Stimulated activated naive B cell treated with anti-CD40 and anti-IgM and Interleukin-4, amounts not matched to agents 10 μg/mL and 1 μg/mL and 100 μg/mL, for 72 hours (primary cell): ENCODE measurements at regions not wholly inside any gene's neighbourhood (a gene's known extent, or its start where the extent isn't known, plus 50 kb on each side); places are given as distances from the start of the nearest gene placed in this dataset.

Experiments
- ATAC-seq, 2 donors: fragments of 150-1000 bp; cut with Tn5 transposase; replicated peaks; 2 replicates each; pipeline ENCODE4 v1.10.0; 2021; ENCODE audit warnings: moderate library complexity in 1 of 2
- DNase-seq: peaks from one replicate; pipeline ENCODE4 v3.0.0; 2021
- H3K27ac Mint-ChIP-seq: one replicate; pipeline ENCODE4 v1.8.0; 2022; ENCODE audit warnings: mild to moderate bottlenecking, mixed read lengths
- H3K27me3 Mint-ChIP-seq, 2 donors: one replicate each; pipeline ENCODE4 v1.8.0; 2022; ENCODE audit warnings: mixed read lengths in 2 of 2
- H3K36me3 Mint-ChIP-seq, 2 donors: one replicate each; pipeline ENCODE4 v1.8.0; 2022; ENCODE audit warnings: mixed read lengths in 2 of 2, mild to moderate bottlenecking in 1 of 2
- H3K4me1 Mint-ChIP-seq, 2 donors: one replicate each; pipeline ENCODE4 v1.8.0; 2022; ENCODE audit warnings: mixed read lengths in 2 of 2, mild to moderate bottlenecking in 1 of 2
- H3K4me3 Mint-ChIP-seq, 2 donors: one replicate each; pipeline ENCODE4 v1.8.0; 2022; ENCODE audit warnings: mild to moderate bottlenecking in 2 of 2, mixed read lengths in 2 of 2, moderate library complexity in 1 of 2
- H3K9me3 Mint-ChIP-seq, 2 donors: one replicate each; pipeline ENCODE4 v1.8.0; 2022; ENCODE audit warnings: mixed read lengths in 2 of 2, mild to moderate bottlenecking in 1 of 2

DNA sequence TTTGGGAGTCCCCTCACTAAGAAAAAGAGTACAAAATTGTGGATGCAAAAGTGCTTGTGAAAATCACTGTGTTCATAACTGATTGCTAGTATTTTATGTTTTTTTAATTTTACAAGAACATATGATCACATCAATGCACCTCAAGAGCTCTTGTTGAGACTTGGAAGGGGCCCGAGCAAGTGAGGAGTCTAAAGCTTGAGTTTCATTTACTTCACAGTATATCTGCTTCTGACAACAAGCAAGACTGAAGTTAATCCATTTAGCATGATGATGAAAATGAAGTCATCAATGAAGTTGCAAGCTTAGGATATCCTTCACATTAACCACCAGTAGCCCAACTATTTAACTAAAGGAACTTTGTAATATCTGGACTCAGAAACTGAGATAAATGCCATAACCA is 182.5 kb upstream of the DIO2 start:
- DNase-seq (no peak), ATAC-seq (no peak)
- H3K4me3 Mint-ChIP-seq, result no peak overlapping the region
- no peaks in the 10 kb centered on the region for H3K36me3 Mint-ChIP-seq
- no peak overlapping the region for H3K27ac Mint-ChIP-seq
- H3K9me3 Mint-ChIP-seq, result peaks cover 7 to 11% of the 10 kb centered on the region in 2 donors
- no peaks in the 10 kb centered on the region for H3K4me1 Mint-ChIP-seq
- H3K27me3 Mint-ChIP-seq, result no peaks in the 10 kb centered on the region

DNA sequence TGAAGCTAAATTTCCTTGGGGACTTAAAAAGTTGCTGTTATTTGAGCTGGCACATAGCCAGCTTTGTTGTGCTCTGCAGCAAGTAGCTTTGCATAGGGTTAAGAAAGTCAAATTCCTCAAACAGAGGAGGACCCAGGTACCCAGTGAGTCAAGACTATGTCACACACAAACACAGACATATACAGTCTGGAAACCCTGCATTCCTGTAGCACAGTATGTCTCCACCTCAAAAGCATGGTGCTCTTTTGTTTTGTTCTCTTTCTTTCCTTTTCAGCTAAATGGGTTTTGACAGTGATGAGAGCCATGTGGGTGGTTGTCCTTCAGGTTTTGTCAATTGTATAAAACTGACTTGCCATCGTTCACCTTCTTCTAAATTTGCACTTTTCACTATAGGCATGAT is 179.6 kb upstream of the DIO2 start:
- ATAC-seq (no peak), DNase-seq (no peak)

DNA sequence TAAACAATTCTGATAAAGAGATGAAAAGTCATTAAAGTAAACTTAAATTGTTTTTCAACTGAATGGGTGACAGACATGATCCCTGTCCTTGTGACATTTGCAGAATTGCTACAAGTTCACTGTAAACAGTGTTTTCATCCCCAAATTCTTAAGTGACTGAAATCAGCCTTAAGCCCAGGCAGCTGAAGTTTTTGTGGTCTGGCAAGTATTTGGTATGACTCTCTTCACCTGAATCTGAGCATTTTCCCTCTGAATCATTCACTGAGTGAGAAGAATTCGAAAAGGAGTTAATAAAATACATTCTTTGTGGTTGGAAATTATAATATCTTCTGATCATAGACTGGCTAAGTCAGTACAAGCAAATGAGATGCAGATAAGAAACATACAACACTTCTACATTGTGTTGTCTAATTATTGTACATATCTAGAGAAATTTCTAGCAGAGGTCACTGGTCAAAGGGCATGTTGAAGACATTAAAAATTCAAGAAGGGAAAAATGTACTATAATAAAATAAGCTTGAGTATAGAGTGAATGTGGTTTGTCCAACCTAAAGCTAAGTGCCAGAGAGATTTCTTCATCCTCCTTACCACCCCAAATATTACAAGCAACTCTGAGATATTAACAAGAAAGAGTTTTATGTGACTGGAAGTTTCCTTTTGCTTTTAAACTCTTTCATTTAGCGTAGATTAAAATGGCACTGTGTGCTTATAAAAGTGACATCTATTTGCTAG is 177.8 kb upstream of the DIO2 start:
- Mint-ChIP-seq H3K27ac (no peak overlapping the region), H3K9me3 (no peaks in the 10 kb centered on the region), H3K27me3 (no peaks in the 10 kb centered on the region), H3K36me3 (no peaks in the 10 kb centered on the region), H3K4me3 (no peak overlapping the region), H3K4me1 (no peaks in the 10 kb centered on the region)
- no peak for ATAC-seq
- no peak for DNase-seq

More for the DNA sequence above, 179.6 kb upstream of the DIO2 start:
- H3K27ac Mint-ChIP-seq, result no peak overlapping the region
- H3K4me1 Mint-ChIP-seq, result no peaks in the 10 kb centered on the region
- peaks cover 3 to 4% of the 10 kb centered on the region in 2 donors for H3K9me3 Mint-ChIP-seq
- H3K36me3 Mint-ChIP-seq, result no peaks in the 10 kb centered on the region
- no peaks in the 10 kb centered on the region for H3K27me3 Mint-ChIP-seq
- H3K4me3 Mint-ChIP-seq, result no peak overlapping the region

DNA sequence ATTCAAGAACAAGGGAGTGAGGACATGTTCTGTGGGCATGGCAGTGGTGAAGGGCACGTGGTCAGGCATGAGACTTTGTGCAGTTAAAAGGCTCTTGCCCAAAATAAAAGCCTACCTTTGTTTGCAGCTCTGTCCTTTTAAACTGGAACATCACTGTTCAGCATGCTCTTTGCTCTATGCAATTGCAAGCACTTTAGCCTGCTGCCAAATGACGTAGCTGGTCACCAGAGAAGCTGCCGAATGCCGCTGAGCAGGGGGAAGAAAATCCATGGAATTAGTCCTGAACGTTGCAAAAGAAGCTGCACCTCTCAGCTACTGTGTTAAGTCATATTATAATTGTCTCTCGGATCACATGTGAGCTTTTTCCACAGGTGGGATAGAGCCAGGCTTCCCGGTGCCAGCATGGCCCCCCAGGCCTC is 176.3 kb upstream of the DIO2 start:
- no peaks in the 10 kb centered on the region for H3K4me1 Mint-ChIP-seq
- H3K4me3 Mint-ChIP-seq, result no peak overlapping the region
- H3K9me3 Mint-ChIP-seq, result no peaks in the 10 kb centered on the region
- ATAC-seq (no peak), DNase-seq (no peak)
- no peaks in the 10 kb centered on the region for H3K36me3 Mint-ChIP-seq
- no peaks in the 10 kb centered on the region for H3K27me3 Mint-ChIP-seq
- no peak overlapping the region for H3K27ac Mint-ChIP-seq

DNA sequence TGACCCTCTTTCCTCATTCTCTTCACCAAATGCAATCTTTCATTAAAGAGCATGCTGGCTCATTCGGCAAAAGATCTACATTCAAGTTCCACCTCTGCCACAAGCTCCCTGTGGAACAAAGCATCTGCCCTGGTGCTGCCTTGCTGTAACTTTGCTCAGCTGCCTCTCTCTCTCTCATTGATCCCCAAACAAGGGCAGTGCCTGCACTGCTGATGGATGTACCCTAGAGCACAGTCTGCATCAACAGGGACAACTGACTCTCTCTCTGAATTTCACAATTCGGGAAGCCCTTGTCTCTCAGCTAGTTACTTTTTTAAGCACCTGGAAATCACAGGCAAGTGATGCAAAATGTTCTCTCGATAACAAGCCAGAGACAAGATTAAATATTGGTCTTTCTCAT is 174.0 kb upstream of the DIO2 start:
- ATAC-seq, result no peak
- no peak overlapping the region for H3K4me3 Mint-ChIP-seq
- H3K27ac Mint-ChIP-seq, result no peak overlapping the region
- H3K9me3 Mint-ChIP-seq, result no peaks in the 10 kb centered on the region
- no peaks in the 10 kb centered on the region for H3K27me3 Mint-ChIP-seq
- DNase-seq, result no peak
- no peaks in the 10 kb centered on the region for H3K4me1 Mint-ChIP-seq
- H3K36me3 Mint-ChIP-seq, result no peaks in the 10 kb centered on the region

DNA sequence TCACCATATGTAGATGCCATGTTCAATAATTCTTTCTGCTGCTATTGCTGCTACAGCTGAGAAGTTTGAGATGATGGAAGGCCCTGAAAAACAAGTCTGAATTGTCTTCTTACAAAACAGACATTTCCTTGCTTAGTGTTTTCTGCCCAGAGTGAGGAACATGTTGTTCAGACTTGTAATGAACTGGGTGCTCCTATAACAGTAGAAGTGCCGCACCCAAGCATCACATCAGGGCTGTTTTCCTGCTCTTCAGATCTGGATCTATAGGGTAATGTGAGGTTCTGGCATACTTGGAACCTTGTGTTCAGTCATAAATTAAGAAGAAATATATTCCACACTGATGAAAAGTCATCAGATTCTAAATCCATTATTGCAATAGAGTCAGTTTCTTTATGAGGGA is 171.9 kb upstream of the DIO2 start:
- H3K4me1 Mint-ChIP-seq, result no peaks in the 10 kb centered on the region
- no peak overlapping the region for H3K4me3 Mint-ChIP-seq
- H3K9me3 Mint-ChIP-seq, result no peaks in the 10 kb centered on the region

DNA sequence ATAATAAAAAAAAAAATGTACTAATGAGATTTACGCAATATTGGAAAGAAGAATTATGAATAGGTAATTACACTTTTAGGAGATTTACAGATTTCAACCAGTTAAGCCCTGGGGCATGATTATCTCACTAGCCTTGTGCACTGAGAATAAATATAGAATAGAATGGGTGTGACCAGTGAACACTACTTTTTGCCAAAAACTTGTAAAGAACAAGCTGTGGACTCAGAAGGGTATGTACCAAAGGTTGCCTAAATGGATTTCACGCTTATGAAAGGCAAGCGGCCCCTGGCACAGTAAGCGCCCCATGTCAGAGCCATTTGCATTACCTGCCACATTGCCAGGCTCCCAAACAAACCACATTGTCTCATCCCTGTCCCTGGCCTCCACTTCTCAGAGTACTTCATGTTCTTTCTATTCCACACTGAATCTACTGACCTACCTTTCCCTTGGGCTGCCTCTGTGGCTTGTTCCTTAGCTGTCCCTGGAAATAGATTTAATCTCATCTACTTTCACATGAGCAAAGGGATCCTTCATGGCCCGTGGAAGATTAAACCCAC is 170.6 kb upstream of the DIO2 start:
- Mint-ChIP-seq H3K4me3 (no peak overlapping the region), H3K27ac (no peak overlapping the region), H3K36me3 (no peaks in the 10 kb centered on the region), H3K4me1 (no peaks in the 10 kb centered on the region), H3K27me3 (no peaks in the 10 kb centered on the region), H3K9me3 (no peaks in the 10 kb centered on the region)
- ATAC-seq (no peak), DNase-seq (no peak)

More for the DNA sequence above, 171.9 kb upstream of the DIO2 start:
- no peak for ATAC-seq
- H3K27ac Mint-ChIP-seq, result no peak overlapping the region
- DNase-seq, result no peak
- H3K27me3 Mint-ChIP-seq, result no peaks in the 10 kb centered on the region
- no peaks in the 10 kb centered on the region for H3K36me3 Mint-ChIP-seq

DNA sequence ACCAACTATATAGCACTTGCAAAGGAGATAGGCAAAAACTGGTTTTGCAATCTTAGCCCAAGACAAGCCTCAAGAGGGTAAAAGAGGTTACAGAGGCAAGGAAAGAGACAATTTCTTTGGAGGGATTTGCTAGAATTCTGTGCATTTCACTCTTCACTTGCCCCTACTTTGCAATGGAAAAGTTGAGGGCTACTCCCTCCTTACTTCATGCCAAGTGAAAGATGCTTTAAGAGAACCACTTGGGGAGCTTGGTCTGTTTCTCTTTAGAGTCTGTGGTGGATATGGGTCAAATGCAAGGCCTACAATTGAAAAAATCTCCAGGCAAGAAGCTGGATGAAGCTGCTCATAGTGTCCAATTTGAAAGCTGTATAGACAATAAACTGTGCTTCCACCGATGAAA is 167.7 kb upstream of the DIO2 start:
- H3K4me3 Mint-ChIP-seq, result no peak overlapping the region
- no peak for DNase-seq
- H3K36me3 Mint-ChIP-seq, result no peaks in the 10 kb centered on the region
- H3K4me1 Mint-ChIP-seq, result no peaks in the 10 kb centered on the region
- H3K27ac Mint-ChIP-seq, result no peak overlapping the region
- no peaks in the 10 kb centered on the region for H3K27me3 Mint-ChIP-seq
- H3K9me3 Mint-ChIP-seq, result no peaks in the 10 kb centered on the region
- ATAC-seq, result no peak

DNA sequence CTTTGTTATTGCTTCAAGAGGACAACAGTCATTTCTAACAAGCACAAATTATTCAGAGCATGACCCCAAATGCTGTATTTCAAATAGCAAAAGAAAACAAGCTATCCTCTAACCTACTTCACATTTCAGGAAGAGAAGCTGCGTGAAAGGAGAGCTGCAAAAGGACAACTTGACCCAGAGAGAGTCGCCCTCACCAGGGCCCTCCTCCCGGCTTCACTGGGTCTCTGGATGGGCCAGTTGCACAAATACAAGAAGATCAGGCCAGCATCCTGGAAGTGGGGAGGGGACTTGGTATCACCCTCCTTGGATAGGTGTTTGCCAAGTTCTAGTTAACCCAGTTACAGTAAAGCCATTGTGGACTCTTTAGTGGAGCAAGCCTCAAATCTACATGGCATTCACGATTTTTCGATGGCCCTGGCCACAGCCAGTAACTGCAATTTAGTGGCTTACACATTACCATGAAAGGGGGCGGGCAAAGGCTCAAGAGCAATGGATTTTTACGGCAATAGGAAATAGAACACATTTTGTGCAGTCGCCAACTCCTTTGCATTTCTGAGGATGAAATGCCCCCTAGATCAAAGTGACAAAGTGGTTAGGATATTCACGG is 166.9 kb upstream of the DIO2 start:
- Mint-ChIP-seq H3K27ac (no peak overlapping the region), H3K9me3 (peaks cover 0 to 2% of the 10 kb centered on the region in 2 donors), H3K4me3 (no peak overlapping the region), H3K4me1 (no peaks in the 10 kb centered on the region), H3K27me3 (no peaks in the 10 kb centered on the region), H3K36me3 (no peaks in the 10 kb centered on the region)
- DNase-seq (no peak), ATAC-seq (no peak)

DNA sequence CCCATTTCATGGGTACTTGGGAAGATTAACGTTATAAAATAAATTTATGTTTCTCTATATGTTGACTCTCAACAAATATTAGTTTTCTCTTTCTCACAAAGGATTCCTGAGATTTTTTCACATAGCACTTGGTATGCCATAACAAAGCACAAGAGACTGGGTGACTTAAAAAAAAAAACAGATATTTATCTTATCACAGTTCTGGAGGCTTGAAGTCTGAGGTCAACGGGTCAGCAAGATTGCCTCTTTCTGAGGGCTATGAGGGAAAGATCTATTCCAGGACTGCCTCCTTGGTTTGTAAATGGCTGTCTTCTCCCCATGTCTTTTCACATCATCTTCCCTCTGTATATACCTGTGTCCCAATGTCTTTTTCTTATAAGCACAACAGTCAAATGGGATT is 153.5 kb upstream of the DIO2 start:
- DNase-seq, result no peak
- H3K9me3 Mint-ChIP-seq, result peaks cover 0 to 5% of the 10 kb centered on the region in 2 donors
- no peak for ATAC-seq
- H3K4me1 Mint-ChIP-seq, result no peaks in the 10 kb centered on the region
- H3K27me3 Mint-ChIP-seq, result no peaks in the 10 kb centered on the region
- no peaks in the 10 kb centered on the region for H3K36me3 Mint-ChIP-seq
- H3K4me3 Mint-ChIP-seq, result no peak overlapping the region
- H3K27ac Mint-ChIP-seq, result no peak overlapping the region

DNA sequence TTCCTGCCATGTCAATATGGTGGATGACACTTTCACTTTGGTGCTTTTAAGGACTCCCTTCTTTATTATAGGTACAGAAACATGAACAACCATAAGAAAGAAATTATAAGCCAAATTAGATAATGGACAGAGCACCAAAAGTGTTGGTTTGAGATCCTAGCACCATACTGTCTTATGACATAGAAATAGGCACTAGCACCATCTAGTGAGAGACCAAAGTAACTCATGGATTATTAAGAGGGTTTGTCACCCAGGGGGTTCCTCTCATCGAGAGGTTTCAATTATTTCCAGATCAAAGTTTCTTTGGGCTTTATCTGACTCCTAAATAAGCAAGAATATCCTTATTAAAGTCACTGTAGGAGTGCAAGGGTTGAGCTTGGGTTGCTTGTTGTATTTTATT is 153.0 kb upstream of the DIO2 start:
- no peak overlapping the region for H3K4me3 Mint-ChIP-seq
- no peaks in the 10 kb centered on the region for H3K36me3 Mint-ChIP-seq
- ATAC-seq (no peak), DNase-seq (no peak)
- no peaks in the 10 kb centered on the region for H3K4me1 Mint-ChIP-seq
- H3K9me3 Mint-ChIP-seq, result peaks cover 0 to 4% of the 10 kb centered on the region in 2 donors
- no peak overlapping the region for H3K27ac Mint-ChIP-seq
- H3K27me3 Mint-ChIP-seq, result no peaks in the 10 kb centered on the region

DNA sequence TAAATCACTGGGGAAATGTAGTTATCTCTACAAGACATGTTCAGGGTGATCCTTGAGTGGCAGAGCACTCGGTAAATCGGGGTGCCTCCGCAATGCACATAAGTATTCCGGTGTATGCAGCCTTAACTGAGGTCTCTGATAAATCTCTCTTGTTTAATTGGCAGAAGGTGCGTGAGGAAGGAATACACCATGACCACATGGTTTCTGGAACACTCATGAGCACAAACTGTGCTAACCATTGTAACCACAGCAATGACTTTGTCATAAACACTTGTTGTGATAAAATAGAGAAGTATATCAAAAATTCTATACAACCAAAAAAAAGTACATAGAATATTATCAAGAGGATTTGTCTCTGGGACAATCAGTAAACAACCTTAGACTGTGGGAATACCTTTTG is 146.8 kb upstream of the DIO2 start:
- Mint-ChIP-seq H3K4me3 (no peak overlapping the region), H3K27me3 (no peaks in the 10 kb centered on the region), H3K9me3 (peaks cover 0 to 3% of the 10 kb centered on the region in 2 donors), H3K27ac (no peak overlapping the region), H3K36me3 (no peaks in the 10 kb centered on the region), H3K4me1 (no peaks in the 10 kb centered on the region)
- no peak for DNase-seq
- ATAC-seq, result no peak

DNA sequence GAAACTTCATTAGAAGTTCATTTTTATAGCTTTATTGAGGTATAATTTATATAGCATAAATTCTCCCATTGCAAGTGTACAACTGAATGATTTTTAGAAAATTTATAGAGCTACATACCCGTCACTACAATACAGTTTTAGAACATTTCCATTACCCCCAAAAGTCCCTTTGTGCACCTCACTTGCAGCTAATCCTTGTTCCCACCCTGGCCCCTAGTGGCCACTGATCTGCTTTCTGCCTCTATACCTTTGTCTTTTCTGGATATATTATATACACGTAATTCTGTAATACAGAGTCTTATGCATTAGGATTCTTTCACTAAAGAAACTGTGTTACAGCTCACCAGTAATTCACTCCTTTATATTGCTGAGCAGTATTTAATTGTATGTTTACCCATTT is 145.1 kb upstream of the DIO2 start:
- no peak overlapping the region for H3K27ac Mint-ChIP-seq
- H3K9me3 Mint-ChIP-seq, result peaks cover 0 to 3% of the 10 kb centered on the region in 2 donors
- no peak overlapping the region for H3K4me3 Mint-ChIP-seq
- DNase-seq, result no peak
- no peak for ATAC-seq
- H3K4me1 Mint-ChIP-seq, result no peaks in the 10 kb centered on the region
- no peaks in the 10 kb centered on the region for H3K27me3 Mint-ChIP-seq
- no peaks in the 10 kb centered on the region for H3K36me3 Mint-ChIP-seq

DNA sequence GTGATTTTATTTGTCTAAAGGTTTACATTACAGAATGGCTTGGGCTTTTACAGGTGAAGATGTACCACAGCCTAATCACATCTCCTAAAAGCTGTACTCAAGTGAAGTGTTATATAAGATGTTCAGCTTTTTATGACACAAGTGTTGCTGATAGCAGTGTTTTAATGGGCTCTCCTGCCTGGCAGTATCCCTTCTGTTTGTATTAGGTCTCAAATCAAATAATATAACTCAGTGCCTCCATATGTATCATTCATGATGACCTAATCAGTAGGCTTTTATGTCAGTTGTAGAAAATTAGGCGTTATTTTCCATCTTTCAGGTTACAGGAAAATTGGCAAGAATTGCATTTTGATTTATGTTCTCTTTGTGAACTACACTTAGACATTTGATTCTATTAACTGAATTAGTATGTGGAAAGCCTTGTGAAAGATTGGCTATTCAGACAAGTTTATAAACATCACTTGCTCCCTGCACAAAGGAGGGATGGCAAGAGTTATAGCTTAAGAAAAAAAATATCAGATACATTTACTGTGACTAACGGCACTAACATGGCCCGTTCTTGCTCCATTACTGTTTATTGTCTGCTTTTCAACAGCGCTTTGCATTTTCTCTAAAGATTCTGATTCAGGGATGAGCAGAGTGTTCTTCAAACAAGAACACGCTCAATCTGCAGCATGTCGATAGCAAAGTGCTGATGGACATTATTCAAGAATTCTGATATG is 143.7 kb upstream of the DIO2 start:
- H3K4me1 Mint-ChIP-seq, result no peaks in the 10 kb centered on the region
- DNase-seq (no peak), ATAC-seq (no peak)
- no peak overlapping the region for H3K4me3 Mint-ChIP-seq
- H3K36me3 Mint-ChIP-seq, result no peaks in the 10 kb centered on the region
- H3K27ac Mint-ChIP-seq, result no peak overlapping the region
- H3K27me3 Mint-ChIP-seq, result no peaks in the 10 kb centered on the region
- H3K9me3 Mint-ChIP-seq, result peaks cover under 1 to 1% of the 10 kb centered on the region in 2 donors

DNA sequence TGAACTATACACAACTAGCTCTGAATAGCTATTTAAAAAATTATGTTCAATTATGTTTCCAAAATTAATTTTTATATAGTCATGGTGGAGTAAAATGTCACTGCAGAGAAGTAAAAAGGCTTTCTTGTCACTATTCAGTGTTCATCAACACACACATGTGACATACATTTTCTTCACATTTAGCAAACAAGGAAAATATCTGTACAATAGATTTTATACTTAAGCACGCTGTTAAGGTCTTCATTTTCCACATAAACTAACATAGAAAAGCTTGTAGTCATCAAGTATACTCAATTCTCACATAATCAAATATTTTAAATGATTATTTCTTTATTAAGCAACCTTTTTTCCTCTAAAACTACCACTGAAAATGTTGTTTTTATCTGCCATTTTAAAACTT is 141.2 kb upstream of the DIO2 start:
- peaks cover 0 to 3% of the 10 kb centered on the region in 2 donors for H3K9me3 Mint-ChIP-seq
- H3K27ac Mint-ChIP-seq, result no peak overlapping the region
- ATAC-seq (no peak), DNase-seq (no peak)
- no peak overlapping the region for H3K4me3 Mint-ChIP-seq
- H3K4me1 Mint-ChIP-seq, result no peaks in the 10 kb centered on the region
- H3K27me3 Mint-ChIP-seq, result no peaks in the 10 kb centered on the region
- no peaks in the 10 kb centered on the region for H3K36me3 Mint-ChIP-seq
